ENCODE measurements at regions not wholly inside any gene's neighbourhood (a gene's known extent, or its start where the extent isn't known, plus 50 kb on each side); places are given as distances from the start of the nearest gene placed in this dataset.

GRCh38 chr10:44205067-44205466, 179.8 kb downstream of the CXCL12 start (continued):
- TF ChIP-seq FOSL1 (IDR thresholded peaks at IDR 0.05; ENCODE audit: low read depth) (no peak), CBX3 (IDR thresholded peaks at IDR 0.05; ENCODE audit: low read depth) (no peak)

- H3K27ac ChIP-seq (ENCODE audit: low read depth, low read length): no peak overlapping the region
- H3K9me3 ChIP-seq (ENCODE audit: control insufficient read depth in 1 of 2, insufficient read depth in 1 of 2, low read depth in 1 of 2, low read length in 2 of 2): no peaks in the 10 kb centered on the region
- no peak overlapping the region for H3K4me3 ChIP-seq (replicated peaks in 1 of 2; ENCODE audit: low read depth in 1 of 2, low read length in 2 of 2)
- TF ChIP-seq SIN3A (IDR thresholded peaks at IDR 0.05; ENCODE audit: low read depth): no peak
- no peak for TF ChIP-seq POLR2A (IDR thresholded peaks at IDR 0.05; ENCODE audit: borderline replicate concordance, extremely low read depth, insufficient read depth, insufficient read length)
- no peak for TF ChIP-seq ZBTB33 (IDR thresholded peaks at IDR 0.05; ENCODE audit: extremely low read depth, insufficient replicate concordance, low read length)
- TF ChIP-seq FOSL1 (IDR thresholded peaks at IDR 0.05; ENCODE audit: low read depth): no peak
- TF ChIP-seq EGR1 (IDR thresholded peaks at IDR 0.05; ENCODE audit: low read depth): no peak
- no peak for TF ChIP-seq CBX3 (IDR thresholded peaks at IDR 0.05; ENCODE audit: low read depth)
- no peak for TF ChIP-seq CEBPB (IDR thresholded peaks at IDR 0.05; ENCODE audit: low read depth)
- no peak for TF ChIP-seq MAX (IDR thresholded peaks at IDR 0.05)
- no peak for TF ChIP-seq REST (IDR thresholded peaks at IDR 0.05; ENCODE audit: low read depth)
- H3K4me2 ChIP-seq (ENCODE audit: low read length): no peak overlapping the region
- DNase-seq (ENCODE audit: low read depth, low spot score) (no peak), ATAC-seq (no peak)
- ChIA-PET CTCF (no interaction called here), RAD21 (ENCODE audit: low non-redundant PET in 1 of 2, low total read pairs in 2 of 2, uncharacterized antibody in 2 of 2, unreplicated experiment in 2 of 2) (no interaction called here), POLR2A (no interaction called here)
- H3K9me2 ChIP-seq (ENCODE audit: insufficient read depth): no peaks in the 10 kb centered on the region
- H3K4me1 ChIP-seq (ENCODE audit: control insufficient read depth in 1 of 2, insufficient read depth in 2 of 2, low read length in 2 of 2): no peaks in the 10 kb centered on the region
- BruUV-seq (replicated peaks): no TSS peak
- H2AFZ ChIP-seq (ENCODE audit: low read depth, low read length, poor library complexity, severe bottlenecking): no peak overlapping the region
- H3K9ac ChIP-seq (ENCODE audit: low read length): no peak overlapping the region
- no peaks in the 10 kb centered on the region for H3K79me2 ChIP-seq (ENCODE audit: insufficient read depth, low read length)
- H3K27me3 ChIP-seq (ENCODE audit: insufficient read depth, low read length): no peaks in the 10 kb centered on the region
- intact Hi-C loops (cut with micrococcal nuclease): no loop called here
- no peaks in the 10 kb centered on the region for H3K36me3 ChIP-seq (ENCODE audit: control insufficient read depth in 1 of 2, insufficient read depth in 2 of 2, low read length in 2 of 2)
- no peaks in the 10 kb centered on the region for H4K20me1 ChIP-seq (ENCODE audit: insufficient read depth)
Observed at GRCh38 chr10:44203535-44203934, 181.4 kb downstream of the CXCL12 start.

Measured in HCT116 (cell line).